NCI-H2227 (cell line): ENCODE measurements at regions not wholly inside any gene's neighbourhood (a gene's known extent, or its start where the extent isn't known, plus 50 kb on each side); places are given as distances from the start of the nearest gene placed in this dataset.

Source experiments
- DNase-seq: peaks from one replicate; lab custom pipeline; 2025; ENCODE audit not compliant: unreplicated experiment; lab: John Stamatoyannopoulos, UW

GRCh38 chr1:5575396-5575940 lies 416.8 kb downstream of the NPHP4 start:
- no peak for DNase-seq

- DNase-seq = no peak
These were observed 417.6 kb downstream of the NPHP4 start for GRCh38 chr1:5574641-5575040.

- DNase-seq = no peak
These were observed 419.4 kb downstream of the NPHP4 start for GRCh38 chr1:5572794-5573193.

- no peak for DNase-seq
These were observed 420.3 kb downstream of the NPHP4 start for GRCh38 chr1:5571861-5572401.

GRCh38 chr1:5571438-5571837 lies 420.8 kb downstream of the NPHP4 start:
- DNase-seq = no peak

- no peak for DNase-seq
These were observed 421.3 kb downstream of the NPHP4 start for GRCh38 chr1:5570931-5571330.

GRCh38 chr1:5568321-5568720 lies 423.9 kb downstream of the NPHP4 start:
- DNase-seq = no peak

GRCh38 chr1:5567839-5568238 lies 424.4 kb downstream of the NPHP4 start:
- DNase-seq = no peak

GRCh38 chr1:5566924-5567323 lies 425.3 kb downstream of the NPHP4 start:
- no peak for DNase-seq

GRCh38 chr1:5565281-5566125 lies 426.7 kb downstream of the NPHP4 start:
- no peak for DNase-seq

- DNase-seq = no peak
These were observed 427.5 kb downstream of the NPHP4 start for GRCh38 chr1:5564578-5565257.

- no peak for DNase-seq
These were observed 428.2 kb downstream of the NPHP4 start for GRCh38 chr1:5563861-5564577.

GRCh38 chr1:5562769-5563168 lies 429.5 kb downstream of the NPHP4 start:
- no peak for DNase-seq

- no peak for DNase-seq
These were observed 429.9 kb downstream of the NPHP4 start for GRCh38 chr1:5562331-5562730.

- DNase-seq = no peak
These were observed 433.1 kb downstream of the NPHP4 start for GRCh38 chr1:5559078-5559477.

GRCh38 chr1:5555853-5556252 lies 436.4 kb downstream of the NPHP4 start:
- DNase-seq = no peak

- no peak for DNase-seq
These were observed 437.4 kb downstream of the NPHP4 start for GRCh38 chr1:5554784-5555183.

GRCh38 chr1:5554111-5554510 lies 438.1 kb downstream of the NPHP4 start:
- no peak for DNase-seq

GRCh38 chr1:5552787-5553484 lies 439.3 kb downstream of the NPHP4 start:
- DNase-seq = no peak

- DNase-seq = no peak
These were observed 440.8 kb downstream of the NPHP4 start for GRCh38 chr1:5551274-5551975.
